ENCODE measurements at regions not wholly inside any gene's neighbourhood (a gene's known extent, or its start where the extent isn't known, plus 50 kb on each side); places are given as distances from the start of the nearest gene placed in this dataset.
"Not testable (repeated sequence)": the region's sequence is repeated elsewhere in the genome, so short reads cannot be mapped to it uniquely, and the experiment has no call there.

DNA sequence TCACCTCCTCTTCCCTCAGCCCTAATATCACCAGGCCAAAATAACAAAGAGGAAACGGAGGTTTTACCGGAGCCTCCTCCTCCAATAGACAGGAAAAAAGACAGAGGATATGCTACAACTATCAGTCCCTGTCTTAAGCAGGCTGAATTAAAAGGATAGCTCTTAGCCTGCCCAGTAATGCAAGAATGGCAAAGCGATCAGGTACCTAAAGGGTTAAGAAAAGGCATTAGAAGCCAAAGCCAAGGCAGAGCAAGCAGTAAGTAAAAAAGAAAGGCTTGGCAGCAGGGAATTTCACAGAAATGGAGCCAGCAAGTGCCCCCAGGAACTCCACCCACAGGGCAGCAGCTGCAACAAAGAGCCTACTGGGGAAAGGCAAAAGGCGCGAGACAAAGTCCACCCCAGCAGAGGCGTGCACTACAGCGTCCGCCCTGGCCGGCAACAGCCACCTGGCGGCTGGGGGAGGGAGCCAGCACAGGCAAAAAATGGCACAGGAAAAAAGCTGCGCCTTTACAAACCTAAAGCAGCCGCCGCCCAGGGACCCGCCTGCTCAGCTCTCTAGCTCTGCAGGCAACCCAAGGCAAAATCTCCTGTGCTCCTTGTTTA, 220.6 kb upstream of the ZC4H2 start:
- H2AFZ ChIP-seq (ENCODE audit: low read depth, low read length) = no peak overlapping the region
- no peak for DNase-seq
- no peaks in the 10 kb centered on the region for H3K36me3 ChIP-seq (ENCODE audit: control insufficient read depth in 1 of 2, insufficient read depth in 2 of 2, low read depth in 1 of 2, low read length in 2 of 2)
- H2BK5ac ChIP-seq (ENCODE audit: low read depth, low read length, poor library complexity, severe bottlenecking) = no peak overlapping the region
- no peaks in the 10 kb centered on the region for H3K4me1 ChIP-seq (ENCODE audit: control insufficient read depth, insufficient read depth, low read depth, low read length)
- peaks cover 4% of the 10 kb centered on the region for H3K9me3 ChIP-seq (ENCODE audit: control insufficient read depth, low read length)
- H3K27ac ChIP-seq (ENCODE audit: low read length, poor library complexity, severe bottlenecking) = no peak overlapping the region
- no peak overlapping the region for H4K8ac ChIP-seq (ENCODE audit: low read length)
- no peak overlapping the region for H2BK12ac ChIP-seq (ENCODE audit: low read length in 2 of 2)
- H3K14ac ChIP-seq (ENCODE audit: low read length in 2 of 2) = no peak overlapping the region
- WGBS = 0% methylated on average over 8 of the region's 14 CpGs
- no peak overlapping the region for H4K91ac ChIP-seq (ENCODE audit: low read length)
- H3K4me3 ChIP-seq (ENCODE audit: insufficient read depth in 1 of 2, low read depth in 1 of 2, low read length in 2 of 2) = no peak overlapping the region
- H3K79me1 ChIP-seq (replicated peaks; ENCODE audit: low read length, poor library complexity, severe bottlenecking) = no peaks in the 10 kb centered on the region
- no peak overlapping the region for H3K18ac ChIP-seq (ENCODE audit: low read depth in 1 of 2, low read length in 2 of 2)
- no peak overlapping the region for H2AK5ac ChIP-seq (ENCODE audit: low read length, severe bottlenecking)
- no peak overlapping the region for H3K4me2 ChIP-seq (ENCODE audit: low read length, poor library complexity, severe bottlenecking)
- H3K23ac ChIP-seq (ENCODE audit: low read length in 2 of 2) = no peak overlapping the region
- H3K27me3 ChIP-seq (ENCODE audit: control insufficient read depth in 1 of 2, insufficient read depth in 1 of 2, low read length in 2 of 2) = no peaks in the 10 kb centered on the region
- H2BK120ac ChIP-seq (ENCODE audit: low read depth, low read length) = no peak overlapping the region
- no peak overlapping the region for H3K9ac ChIP-seq (ENCODE audit: low read length)
- H2BK15ac ChIP-seq (ENCODE audit: low read depth, poor library complexity, severe bottlenecking) = no peak overlapping the region
- H3K4ac ChIP-seq (ENCODE audit: low read depth in 1 of 2, low read length in 2 of 2) = no peak overlapping the region

- Histone ChIP-seq H2AFZ (ENCODE audit: low read depth, low read length) (no peak overlapping the region), H3K18ac (ENCODE audit: low read depth in 1 of 2, low read length in 2 of 2) (no peak overlapping the region), H2AK5ac (ENCODE audit: low read length, severe bottlenecking) (no peak overlapping the region), H3K4me1 (ENCODE audit: control insufficient read depth, insufficient read depth, low read depth, low read length) (no peaks in the 10 kb centered on the region), H3K14ac (ENCODE audit: low read length in 2 of 2) (no peak overlapping the region), H2BK5ac (ENCODE audit: low read depth, low read length, poor library complexity, severe bottlenecking) (no peak overlapping the region), H4K91ac (ENCODE audit: low read length) (no peak overlapping the region), H3K4me2 (ENCODE audit: low read length, poor library complexity, severe bottlenecking) (no peak overlapping the region), H2BK12ac (ENCODE audit: low read length in 2 of 2) (no peak overlapping the region), H3K27me3 (ENCODE audit: control insufficient read depth in 1 of 2, insufficient read depth in 1 of 2, low read length in 2 of 2) (no peaks in the 10 kb centered on the region), H3K79me1 (replicated peaks; ENCODE audit: low read length, poor library complexity, severe bottlenecking) (no peaks in the 10 kb centered on the region), H3K27ac (ENCODE audit: low read length, poor library complexity, severe bottlenecking) (no peak overlapping the region), H3K23ac (ENCODE audit: low read length in 2 of 2) (no peak overlapping the region), H2BK120ac (ENCODE audit: low read depth, low read length) (no peak overlapping the region), H3K4ac (ENCODE audit: low read depth in 1 of 2, low read length in 2 of 2) (no peak overlapping the region), H4K8ac (ENCODE audit: low read length) (no peak overlapping the region), H3K9ac (ENCODE audit: low read length) (no peak overlapping the region), H3K9me3 (ENCODE audit: control insufficient read depth, low read length) (peaks cover 4% of the 10 kb centered on the region), H3K4me3 (ENCODE audit: insufficient read depth in 1 of 2, low read depth in 1 of 2, low read length in 2 of 2) (no peak overlapping the region), H3K36me3 (ENCODE audit: control insufficient read depth in 1 of 2, insufficient read depth in 2 of 2, low read depth in 1 of 2, low read length in 2 of 2) (no peaks in the 10 kb centered on the region), H2BK15ac (ENCODE audit: low read depth, poor library complexity, severe bottlenecking) (no peak overlapping the region)
- 0% methylated on average over 1 of the region's 1 CpG for WGBS
- DNase-seq = no peak
Measured at GRCh38 chrX:65195621-65196020, 219.4 kb upstream of the ZC4H2 start.

DNA sequence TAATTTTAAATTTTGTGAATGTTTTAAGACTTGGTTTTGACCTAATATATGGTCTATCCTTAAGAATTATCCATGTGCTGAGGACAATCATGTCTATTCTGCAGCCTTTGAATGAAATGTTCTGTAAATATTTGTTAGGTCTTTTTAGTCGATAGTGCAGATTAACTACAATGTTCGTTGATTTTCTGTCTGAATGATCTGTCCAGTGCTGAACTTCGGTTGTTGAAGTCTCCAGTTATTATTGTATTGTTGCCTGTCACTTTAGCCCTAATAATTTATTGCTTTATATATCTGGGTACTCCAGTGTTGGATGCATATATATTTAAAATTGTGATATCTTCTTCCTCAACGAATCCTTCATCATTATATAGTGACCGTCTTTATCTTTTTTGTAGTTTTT, 218.3 kb upstream of the ZC4H2 start:
- no peaks in the 10 kb centered on the region for H3K79me1 ChIP-seq (replicated peaks; ENCODE audit: low read length, poor library complexity, severe bottlenecking)
- H2BK5ac ChIP-seq (ENCODE audit: low read depth, low read length, poor library complexity, severe bottlenecking) = no peak overlapping the region
- no peak overlapping the region for H2AFZ ChIP-seq (ENCODE audit: low read depth, low read length)
- H3K27ac ChIP-seq (ENCODE audit: low read length, poor library complexity, severe bottlenecking) = no peak overlapping the region
- no peak overlapping the region for H4K91ac ChIP-seq (ENCODE audit: low read length)
- no peaks in the 10 kb centered on the region for H3K36me3 ChIP-seq (ENCODE audit: control insufficient read depth in 1 of 2, insufficient read depth in 2 of 2, low read depth in 1 of 2, low read length in 2 of 2)
- H2BK120ac ChIP-seq (ENCODE audit: low read depth, low read length) = no peak overlapping the region
- H3K4me3 ChIP-seq (ENCODE audit: insufficient read depth in 1 of 2, low read depth in 1 of 2, low read length in 2 of 2) = no peak overlapping the region
- H2BK15ac ChIP-seq (ENCODE audit: low read depth, poor library complexity, severe bottlenecking) = no peak overlapping the region
- peaks cover 3% of the 10 kb centered on the region for H3K9me3 ChIP-seq (ENCODE audit: control insufficient read depth, low read length)
- no peak overlapping the region for H3K4me2 ChIP-seq (ENCODE audit: low read length, poor library complexity, severe bottlenecking)
- no peak overlapping the region for H3K4ac ChIP-seq (ENCODE audit: low read depth in 1 of 2, low read length in 2 of 2)
- H3K9ac ChIP-seq (ENCODE audit: low read length) = no peak overlapping the region
- no peak overlapping the region for H3K14ac ChIP-seq (ENCODE audit: low read length in 2 of 2)
- H4K8ac ChIP-seq (ENCODE audit: low read length) = no peak overlapping the region
- no peaks in the 10 kb centered on the region for H3K27me3 ChIP-seq (ENCODE audit: control insufficient read depth in 1 of 2, insufficient read depth in 1 of 2, low read length in 2 of 2)
- no peak overlapping the region for H3K23ac ChIP-seq (ENCODE audit: low read length in 2 of 2)
- H2AK5ac ChIP-seq (ENCODE audit: low read length, severe bottlenecking) = no peak overlapping the region
- no peaks in the 10 kb centered on the region for H3K4me1 ChIP-seq (ENCODE audit: control insufficient read depth, insufficient read depth, low read depth, low read length)
- DNase-seq = no peak
- 76% methylated on average over 2 of the region's 5 CpGs for WGBS
- H3K18ac ChIP-seq (ENCODE audit: low read depth in 1 of 2, low read length in 2 of 2) = no peak overlapping the region
- H2BK12ac ChIP-seq (ENCODE audit: low read length in 2 of 2) = no peak overlapping the region

- H3K4me1 ChIP-seq (ENCODE audit: control insufficient read depth, insufficient read depth, low read depth, low read length); H3K4me3 ChIP-seq (ENCODE audit: insufficient read depth in 1 of 2, low read depth in 1 of 2, low read length in 2 of 2); H3K27me3 ChIP-seq (ENCODE audit: control insufficient read depth in 1 of 2, insufficient read depth in 1 of 2, low read length in 2 of 2); H3K9ac ChIP-seq (ENCODE audit: low read length); H4K91ac ChIP-seq (ENCODE audit: low read length); H2AK5ac ChIP-seq (ENCODE audit: low read length, severe bottlenecking); H4K8ac ChIP-seq (ENCODE audit: low read length); H3K14ac ChIP-seq (ENCODE audit: low read length in 2 of 2); H3K18ac ChIP-seq (ENCODE audit: low read depth in 1 of 2, low read length in 2 of 2); H3K36me3 ChIP-seq (ENCODE audit: control insufficient read depth in 1 of 2, insufficient read depth in 2 of 2, low read depth in 1 of 2, low read length in 2 of 2); H2BK5ac ChIP-seq (ENCODE audit: low read depth, low read length, poor library complexity, severe bottlenecking); DNase-seq; H2AFZ ChIP-seq (ENCODE audit: low read depth, low read length); H3K23ac ChIP-seq (ENCODE audit: low read length in 2 of 2); H3K79me1 ChIP-seq (replicated peaks; ENCODE audit: low read length, poor library complexity, severe bottlenecking); H2BK12ac ChIP-seq (ENCODE audit: low read length in 2 of 2); H2BK120ac ChIP-seq (ENCODE audit: low read depth, low read length); H3K27ac ChIP-seq (ENCODE audit: low read length, poor library complexity, severe bottlenecking); H3K4me2 ChIP-seq (ENCODE audit: low read length, poor library complexity, severe bottlenecking); H2BK15ac ChIP-seq (ENCODE audit: low read depth, poor library complexity, severe bottlenecking); H3K4ac ChIP-seq (ENCODE audit: low read depth in 1 of 2, low read length in 2 of 2): not testable (repeated sequence)
- 87% methylated on average over 1 of the region's 10 CpGs for WGBS
- H3K9me3 ChIP-seq (ENCODE audit: control insufficient read depth, low read length) = peaks cover 21% of the 10 kb centered on the region
Measured at GRCh38 chrX:65163325-65163724, 187.1 kb upstream of the ZC4H2 start.
